HG02870 (cell line): ENCODE measurements at regions not wholly inside any gene's neighbourhood (a gene's known extent, or its start where the extent isn't known, plus 50 kb on each side); places are given as distances from the start of the nearest gene placed in this dataset.
A peak's percentile ranks its signal among the peaks of the same experiment; 100 is the strongest.

Experiments used
- ATAC-seq: cut with Tn5 transposase; IDR thresholded peaks from one replicate; pipeline ENCODE4 v1.9.1; 2021; ENCODE audit warnings: mild to moderate bottlenecking, moderate library complexity; ENCODE audit not compliant: unreplicated experiment

GRCh38 chr1:87560137-87560536, 231.5 kb downstream of the LMO4 start:
- ATAC-seq: no peak

- ATAC-seq: no peak
Observed at GRCh38 chr1:87560601-87561360, 232.1 kb downstream of the LMO4 start.

DNA sequence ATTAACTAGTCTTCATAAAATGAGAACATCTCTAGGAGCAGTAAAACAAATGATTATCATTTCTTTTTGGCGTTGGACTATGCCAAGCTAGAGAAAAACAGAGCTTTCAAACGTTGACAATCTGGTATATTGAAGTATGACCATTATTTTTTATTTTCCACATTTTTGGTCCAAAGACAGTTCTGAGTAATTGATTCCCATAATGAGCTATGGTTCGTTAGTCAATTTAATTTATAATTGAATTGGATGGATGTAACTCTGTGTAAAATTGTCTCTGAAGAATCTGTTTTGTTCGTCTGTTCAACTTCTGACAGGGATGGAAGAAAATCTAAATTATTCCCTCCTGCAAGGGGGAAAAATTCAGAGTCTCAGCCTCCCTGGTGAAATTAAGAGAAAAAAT, 234.5 kb downstream of the LMO4 start:
- ATAC-seq: no peak

DNA sequence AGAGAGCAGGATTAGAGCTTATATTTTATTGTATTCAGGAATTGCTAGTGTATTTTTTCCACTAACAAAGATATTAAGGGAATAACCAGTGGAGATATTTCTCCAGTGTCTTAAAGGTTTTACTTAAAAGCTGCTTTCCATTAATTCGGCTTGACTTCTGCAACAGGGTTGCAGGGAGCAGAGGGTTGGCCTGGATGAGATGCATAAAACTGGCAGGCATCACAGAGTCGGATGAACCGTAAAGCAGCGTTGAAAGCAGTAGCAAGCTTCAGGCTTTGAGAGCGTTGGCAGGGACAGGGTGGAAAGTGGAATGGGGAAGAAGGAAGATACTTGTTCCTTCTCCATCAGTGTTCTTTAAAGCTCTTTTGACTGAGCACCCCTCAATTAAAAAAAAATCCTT, 237.2 kb downstream of the LMO4 start:
- no peak for ATAC-seq

GRCh38 chr1:87568005-87568404, 239.3 kb downstream of the LMO4 start:
- no peak for ATAC-seq

- ATAC-seq: no peak
Observed at GRCh38 chr1:87568911-87569310, 240.2 kb downstream of the LMO4 start.

GRCh38 chr1:87572008-87572407, 243.3 kb downstream of the LMO4 start:
- ATAC-seq: no peak

GRCh38 chr1:87572891-87573290, 244.2 kb downstream of the LMO4 start:
- ATAC-seq: no peak

- ATAC-seq: no peak
Observed at GRCh38 chr1:87575528-87575927, 246.8 kb downstream of the LMO4 start.

DNA sequence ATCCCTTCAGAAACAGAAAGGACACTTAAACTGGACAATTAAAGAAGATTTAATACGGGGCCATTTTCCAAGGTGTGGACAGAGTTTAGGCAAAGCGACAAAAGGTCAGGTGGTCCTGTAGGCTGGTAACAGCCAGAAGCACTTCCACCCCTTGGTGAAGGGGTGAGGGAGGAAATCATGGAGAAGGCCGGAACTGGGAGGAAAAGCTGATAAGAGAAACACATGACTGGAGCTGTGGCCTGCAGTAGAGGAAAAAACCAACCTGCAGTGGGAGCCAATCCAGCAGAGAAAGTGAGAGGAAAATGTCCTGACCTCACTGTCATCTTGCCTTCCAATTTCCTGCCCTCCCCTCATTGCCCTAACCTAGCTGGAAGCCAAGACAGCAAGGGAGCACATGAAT, 249.8 kb downstream of the LMO4 start:
- no peak for ATAC-seq

DNA sequence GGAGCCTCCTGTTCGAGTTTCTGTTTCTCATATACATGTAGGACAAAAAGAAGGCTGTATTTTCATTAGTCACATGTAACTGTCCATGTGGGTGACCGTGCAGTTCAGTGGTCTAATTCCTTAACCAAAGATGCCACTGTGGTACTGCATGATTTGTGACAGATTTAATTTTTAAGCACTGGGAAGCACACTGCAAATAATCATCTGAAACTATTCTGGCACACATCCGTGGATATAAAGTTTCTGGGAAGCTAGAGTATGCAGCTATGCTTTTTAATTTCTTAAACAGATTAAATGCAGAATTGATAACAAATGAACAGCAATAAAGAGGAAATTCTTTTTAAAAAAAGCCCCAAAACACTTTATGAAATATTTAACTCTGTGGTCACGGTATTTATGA, 254.8 kb downstream of the LMO4 start:
- ATAC-seq: no peak

DNA sequence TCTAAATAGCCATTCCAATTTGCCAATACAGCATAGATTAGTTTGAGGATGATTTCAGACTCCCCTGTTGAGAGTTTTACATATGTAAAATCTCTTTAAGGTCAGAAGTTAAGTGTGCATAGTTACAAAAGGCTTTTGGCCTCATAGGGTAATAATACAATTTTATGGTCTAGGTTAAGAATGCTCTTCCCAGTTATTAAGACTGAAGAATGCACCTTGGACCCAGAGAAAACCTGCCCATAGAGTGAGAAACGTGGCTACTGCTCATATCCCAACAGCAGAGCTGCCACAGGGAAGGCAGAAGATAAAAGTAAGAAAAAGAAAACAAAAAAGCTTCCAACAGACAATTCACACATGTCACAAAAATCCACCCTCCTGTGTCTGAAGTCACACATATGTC, 255.9 kb downstream of the LMO4 start:
- ATAC-seq: no peak

DNA sequence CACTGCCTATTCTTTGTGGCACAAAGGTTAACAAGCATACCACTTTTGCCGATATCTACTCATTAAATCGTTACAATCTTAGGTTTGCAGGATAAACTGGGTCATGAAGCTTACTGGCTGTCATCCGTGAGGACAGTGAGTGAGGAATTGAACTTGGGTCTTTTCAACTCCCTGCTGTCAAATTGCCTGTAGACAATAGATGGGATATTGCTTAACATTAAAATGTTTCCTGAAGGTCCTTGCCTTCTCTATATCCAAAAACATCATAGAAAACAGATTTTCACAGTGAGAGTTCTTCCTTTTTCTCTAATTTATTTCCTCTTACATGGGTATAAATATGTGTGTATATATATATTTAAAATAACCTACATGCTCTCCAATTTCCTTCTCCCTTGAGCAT, 257.8 kb downstream of the LMO4 start:
- no peak for ATAC-seq

GRCh38 chr1:87588495-87588894, 259.8 kb downstream of the LMO4 start:
- ATAC-seq: peak; percentile 53

DNA sequence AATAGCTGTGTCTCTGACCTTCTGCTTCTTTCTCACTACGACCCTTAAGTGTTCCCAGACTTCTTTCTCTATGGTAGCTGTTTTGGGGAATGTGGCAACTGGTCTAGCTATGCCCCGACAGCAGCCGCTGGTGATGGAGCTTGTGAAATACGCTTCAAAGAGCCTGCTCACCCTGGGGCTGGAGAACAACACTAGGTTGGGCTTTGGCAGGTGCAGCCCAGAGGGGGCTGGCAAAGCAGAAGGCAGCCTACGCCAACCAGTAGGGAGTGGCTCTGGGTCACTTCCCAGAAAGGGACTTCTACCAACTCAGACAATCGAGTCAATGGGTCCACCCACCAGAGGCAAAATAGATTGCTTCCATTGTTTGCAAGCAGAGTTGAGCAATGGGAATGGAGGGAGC, 262.8 kb downstream of the LMO4 start:
- ATAC-seq: no peak

GRCh38 chr1:87592156-87592555, 263.5 kb downstream of the LMO4 start:
- peak; percentile 86 for ATAC-seq

- no peak for ATAC-seq
Observed at GRCh38 chr1:87594736-87595383, 266.2 kb downstream of the LMO4 start.

DNA sequence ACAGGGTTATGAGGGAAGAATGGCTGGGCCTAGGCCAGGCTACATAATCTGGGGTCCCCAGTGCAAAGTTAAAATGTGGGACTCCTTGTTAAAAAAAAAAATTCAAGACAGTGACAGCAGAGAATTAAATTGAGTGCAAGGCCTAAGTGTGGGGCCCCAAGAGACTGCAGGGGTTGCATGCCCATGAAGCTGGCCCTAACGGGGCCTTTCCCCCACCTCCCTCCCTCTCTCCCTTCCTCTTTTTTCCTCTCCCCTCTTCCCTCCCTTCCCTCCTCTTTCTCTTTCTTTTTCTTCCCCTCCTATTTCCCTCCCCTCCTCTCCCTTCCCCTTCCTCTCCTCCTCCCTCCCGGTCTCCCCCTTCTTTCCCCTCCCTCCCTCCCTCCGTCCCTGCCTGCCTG, 266.7 kb downstream of the LMO4 start:
- no peak for ATAC-seq

GRCh38 chr1:87598429-87598828, 269.7 kb downstream of the LMO4 start:
- ATAC-seq: no peak

- ATAC-seq: no peak
Observed at GRCh38 chr1:87599569-87599968, 270.9 kb downstream of the LMO4 start.

GRCh38 chr1:87600055-87600850, 271.6 kb downstream of the LMO4 start:
- ATAC-seq: no peak

DNA sequence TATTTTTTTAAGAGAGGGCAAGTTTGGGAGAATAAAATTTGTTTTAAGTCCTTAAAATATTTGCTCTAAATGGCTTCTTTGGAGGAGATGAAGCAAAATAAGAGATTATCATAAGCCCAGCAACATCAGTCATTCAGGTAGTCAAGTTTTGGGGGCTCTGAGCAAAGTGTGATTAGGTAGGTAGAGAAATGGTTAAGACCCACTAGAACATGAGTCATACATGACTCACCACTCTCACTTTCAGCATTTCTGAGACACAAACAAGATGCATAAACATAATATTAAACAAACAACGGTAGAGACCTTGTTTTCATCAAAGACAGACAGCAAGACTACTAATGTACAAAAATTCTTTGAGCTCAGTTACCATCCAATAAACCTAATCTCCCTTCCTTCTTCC, 272.2 kb downstream of the LMO4 start:
- ATAC-seq: no peak
